Neural crest cell (in vitro differentiated cells): ENCODE measurements at regions not wholly inside any gene's neighbourhood (a gene's known extent, or its start where the extent isn't known, plus 50 kb on each side); places are given as distances from the start of the nearest gene placed in this dataset.

Source experiments
- DNase-seq: peaks from one replicate; pipeline ENCODE4 v3.0.0; 2021; ENCODE audit warnings: low read depth, mixed read lengths, low spot score
- H3K27ac Mint-ChIP-seq: one replicate; pipeline ENCODE4 v1.8.0; 2021; ENCODE audit warnings: mild to moderate bottlenecking, mixed read lengths; ENCODE audit not compliant: unreplicated experiment
- H3K27me3 Mint-ChIP-seq: 2 replicates; pipeline ENCODE4 v1.8.0; 2021; ENCODE audit warnings: low read depth, mild to moderate bottlenecking, mixed read lengths
- H3K36me3 Mint-ChIP-seq: 2 replicates; pipeline ENCODE4 v1.8.0; 2021; ENCODE audit warnings: low read depth, mild to moderate bottlenecking, mixed read lengths
- H3K4me1 Mint-ChIP-seq: 2 replicates; pipeline ENCODE4 v1.8.0; 2021; ENCODE audit warnings: mixed read lengths
- H3K4me3 Mint-ChIP-seq: one replicate; pipeline ENCODE4 v1.8.0; 2021; ENCODE audit warnings: mild to moderate bottlenecking, mixed read lengths
- H3K9me3 Mint-ChIP-seq: 2 replicates; pipeline ENCODE4 v1.8.0; 2021; ENCODE audit warnings: mixed read lengths
- CTCF ChIP-seq: fragments of 200-600 bp; sonication (generic); conservative IDR thresholded peaks from 2 replicates; pipeline ENCODE4 v1.5.0; 2021; ENCODE audit warnings: antibody characterized with exemption, mild to moderate bottlenecking

- Mint-ChIP-seq H3K4me1 (peaks cover 52% of the 10 kb centered on the region), H3K36me3 (no peaks in the 10 kb centered on the region), H3K4me3 (no peak overlapping the region), H3K27me3 (no peaks in the 10 kb centered on the region), H3K9me3 (no peaks in the 10 kb centered on the region), H3K27ac (no peak overlapping the region)
- TF ChIP-seq CTCF: no peak
- DNase-seq: no peak
Observed at GRCh38 chr7:47685712-47686376, 103.9 kb upstream of the TNS3 start.

GRCh38 chr7:47685151-47685550 is 103.2 kb upstream of the TNS3 start:
- DNase-seq: no peak
- Mint-ChIP-seq H3K27ac (no peak overlapping the region), H3K36me3 (no peaks in the 10 kb centered on the region), H3K27me3 (no peaks in the 10 kb centered on the region), H3K4me3 (no peak overlapping the region), H3K9me3 (no peaks in the 10 kb centered on the region), H3K4me1 (peaks cover 58% of the 10 kb centered on the region)
- TF ChIP-seq CTCF: no peak

DNA sequence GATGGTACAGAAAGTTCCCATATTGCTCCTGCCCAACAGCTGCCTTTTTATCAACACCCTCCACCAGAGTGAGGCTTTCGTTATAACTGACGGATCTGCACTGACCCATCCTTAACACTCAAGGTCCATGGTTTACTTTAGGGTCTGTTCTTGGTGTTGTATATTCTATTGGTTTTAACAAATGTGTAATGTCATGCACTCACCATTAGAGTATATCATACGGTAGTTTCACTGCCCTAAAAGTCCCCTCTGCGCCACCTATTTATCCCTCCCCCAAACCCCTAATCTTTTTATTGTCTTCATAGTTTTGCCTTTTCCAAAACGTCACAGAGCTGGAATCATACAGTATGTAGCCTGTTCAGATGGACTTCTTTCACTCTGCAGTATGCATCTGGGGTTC is 102.8 kb upstream of the TNS3 start:
- H3K36me3 Mint-ChIP-seq: no peaks in the 10 kb centered on the region
- H3K9me3 Mint-ChIP-seq: no peaks in the 10 kb centered on the region
- no peak overlapping the region for H3K4me3 Mint-ChIP-seq
- H3K27ac Mint-ChIP-seq: no peak overlapping the region
- H3K27me3 Mint-ChIP-seq: no peaks in the 10 kb centered on the region
- TF ChIP-seq CTCF: no peak
- peaks cover 60% of the 10 kb centered on the region for H3K4me1 Mint-ChIP-seq
- no peak for DNase-seq

GRCh38 chr7:47683485-47683898 is 101.6 kb upstream of the TNS3 start:
- Mint-ChIP-seq H3K4me1 (peaks cover 51% of the 10 kb centered on the region), H3K9me3 (no peaks in the 10 kb centered on the region), H3K27ac (no peak overlapping the region), H3K4me3 (no peak overlapping the region), H3K36me3 (no peaks in the 10 kb centered on the region), H3K27me3 (no peaks in the 10 kb centered on the region)
- no peak for DNase-seq
- TF ChIP-seq CTCF: no peak

- H3K27me3 Mint-ChIP-seq: no peaks in the 10 kb centered on the region
- H3K4me3 Mint-ChIP-seq: no peak overlapping the region
- H3K27ac Mint-ChIP-seq: no peak overlapping the region
- H3K9me3 Mint-ChIP-seq: no peaks in the 10 kb centered on the region
- no peak for TF ChIP-seq CTCF
- no peaks in the 10 kb centered on the region for H3K36me3 Mint-ChIP-seq
- H3K4me1 Mint-ChIP-seq: peaks cover 53% of the 10 kb centered on the region
- DNase-seq: no peak
Observed at GRCh38 chr7:47682874-47683273, 101.0 kb upstream of the TNS3 start.
